GM18517 (cell line): ENCODE measurements at regions not wholly inside any gene's neighbourhood (a gene's known extent, or its start where the extent isn't known, plus 50 kb on each side); places are given as distances from the start of the nearest gene placed in this dataset.

ENCODE experiments used
- ATAC-seq: cut with Tn5 transposase; IDR thresholded peaks from one replicate; pipeline ENCODE4 v1.9.1; 2021; ENCODE audit warnings: mild to moderate bottlenecking, moderate library complexity; ENCODE audit not compliant: unreplicated experiment

GRCh38 chr7:47666164-47666862 is 84.4 kb upstream of the TNS3 start:
- no peak for ATAC-seq

GRCh38 chr7:47664650-47665195 is 82.8 kb upstream of the TNS3 start:
- no peak for ATAC-seq

- ATAC-seq = no peak
These were observed 81.9 kb upstream of the TNS3 start for GRCh38 chr7:47663851-47664250.

GRCh38 chr7:47663213-47663612 is 81.3 kb upstream of the TNS3 start:
- no peak for ATAC-seq

- ATAC-seq = peak; percentile 60
These were observed 79.3 kb upstream of the TNS3 start for GRCh38 chr7:47661051-47661714.

GRCh38 chr7:47659664-47660462 is 78.0 kb upstream of the TNS3 start:
- ATAC-seq = no peak

GRCh38 chr7:47658886-47659635 is 77.2 kb upstream of the TNS3 start:
- ATAC-seq = no peak

- ATAC-seq = no peak
These were observed 75.2 kb upstream of the TNS3 start for GRCh38 chr7:47657126-47657525.

- ATAC-seq = no peak
These were observed 72.9 kb upstream of the TNS3 start for GRCh38 chr7:47654672-47655298.

- ATAC-seq = no peak
These were observed 71.9 kb upstream of the TNS3 start for GRCh38 chr7:47653550-47654411.

- no peak for ATAC-seq
These were observed 70.7 kb upstream of the TNS3 start for GRCh38 chr7:47652591-47652990.

GRCh38 chr7:47651355-47652317 is 69.7 kb upstream of the TNS3 start:
- ATAC-seq = no peak

GRCh38 chr7:47649919-47650318 is 68.0 kb upstream of the TNS3 start:
- no peak for ATAC-seq

- ATAC-seq = no peak
These were observed 66.5 kb upstream of the TNS3 start for GRCh38 chr7:47648275-47648925.

GRCh38 chr7:47647918-47648250 is 66.0 kb upstream of the TNS3 start:
- ATAC-seq = no peak

- ATAC-seq = peak; percentile 75
These were observed 65.4 kb upstream of the TNS3 start for GRCh38 chr7:47647181-47647917.

GRCh38 chr7:47643716-47644400 is 61.9 kb upstream of the TNS3 start:
- no peak for ATAC-seq
